IMR-90 (cell line): ENCODE measurements at regions not wholly inside any gene's neighbourhood (a gene's known extent, or its start where the extent isn't known, plus 50 kb on each side); places are given as distances from the start of the nearest gene placed in this dataset.

Source experiments
- ATAC-seq: fragments of 200-7000 bp; cut with Tn5 transposase; 2 replicates; pipeline ENCODE4 v1.9.1; 2020; ENCODE audit warnings: low read depth, mild to moderate bottlenecking, moderate library complexity
- BruUV-seq: library from RNA; stranded (reverse); fragments of 400-500 nt; replicated peaks from 2 replicates; lab custom pipeline; 2021; lab: Mats Ljungman, UMichigan
- CTCF ChIA-PET: fragments of 300-600 bp; formaldehyde crosslinking; extraction: SDS; loops from one replicate; lab custom pipeline; 2021; ENCODE audit warnings: antibody characterized with exemption; lab: Yijun Ruan, JAX
- POLR2A ChIA-PET: fragments of 300-600 bp; sonication (Branson Sonifier 250); formaldehyde crosslinking; loops from one replicate; lab custom pipeline; 2022; ENCODE audit warnings: antibody characterized with exemption; ENCODE audit not compliant: unreplicated experiment; lab: Charles Lee
- DNase-seq: peaks from one replicate; pipeline ENCODE4 v3.0.0; 2013
- H2AFZ ChIP-seq: replicated peaks from 2 replicates; pipeline ENCODE3; 2013; ENCODE audit warnings: low read length, mild to moderate bottlenecking; ENCODE audit not compliant: poor library complexity
- H2AK5ac ChIP-seq: 2 replicates; pipeline ENCODE4 v1.6.1; 2013; ENCODE audit warnings: low read depth, low read length, inconsistent platforms
- H2AK9ac ChIP-seq: replicated peaks from 2 replicates; pipeline ENCODE3; 2013; ENCODE audit warnings: mild to moderate bottlenecking, low read depth, low read length, moderate library complexity; ENCODE audit not compliant: poor library complexity
- H2BK120ac ChIP-seq: 2 replicates; pipeline ENCODE4 v1.6.1; 2013; ENCODE audit warnings: low read depth, low read length, inconsistent platforms
- H2BK15ac ChIP-seq: 3 replicates; pipeline ENCODE4 v1.6.1; 2013; ENCODE audit warnings: low read depth, low read length, inconsistent platforms
- H2BK20ac ChIP-seq: 2 replicates; pipeline ENCODE4 v1.6.1; 2013; ENCODE audit warnings: low read depth, mild to moderate bottlenecking, inconsistent platforms, low read length, moderate library complexity
- H2BK5ac ChIP-seq: 2 replicates; pipeline ENCODE4 v1.6.1; 2013; ENCODE audit warnings: mild to moderate bottlenecking, low read depth, low read length, inconsistent platforms; ENCODE audit not compliant: poor library complexity, severe bottlenecking
- H3K14ac ChIP-seq: replicated peaks from 2 replicates; pipeline ENCODE4 v1.6.1; 2013; ENCODE audit warnings: low read depth, low read length, inconsistent platforms
- H3K18ac ChIP-seq: 2 replicates; pipeline ENCODE4 v1.6.1; 2013; ENCODE audit warnings: low read depth, low read length, control low read depth
- H3K23ac ChIP-seq: 2 replicates; pipeline ENCODE4 v1.6.1; 2013; ENCODE audit warnings: low read depth, low read length, inconsistent platforms
- H3K27ac ChIP-seq: 2 replicates; pipeline ENCODE4 v1.5.1; 2013; ENCODE audit warnings: mild to moderate bottlenecking, control low read depth, low read length; ENCODE audit not compliant: insufficient read depth
- H3K27me3 ChIP-seq: 2 replicates; pipeline ENCODE4 v1.6.1; 2013; ENCODE audit warnings: low read length; ENCODE audit not compliant: control insufficient read depth, insufficient read depth
- H3K36me3 ChIP-seq: 2 replicates; pipeline ENCODE4 v1.6.1; 2013; ENCODE audit warnings: low read length, mixed read lengths; ENCODE audit not compliant: control insufficient read depth, insufficient read depth
- H3K4ac ChIP-seq: 2 replicates; pipeline ENCODE4 v1.6.1; 2013; ENCODE audit warnings: low read depth, low read length, inconsistent platforms
- H3K4me1 ChIP-seq: 2 replicates; pipeline ENCODE4 v1.6.1; 2013; ENCODE audit warnings: low read length, mixed read lengths; ENCODE audit not compliant: control insufficient read depth, insufficient read depth
- H3K4me2 ChIP-seq: 2 replicates; pipeline ENCODE4 v1.6.1; 2013; ENCODE audit warnings: low read depth, mild to moderate bottlenecking, control low read depth, low read length, moderate library complexity
- H3K4me3 ChIP-seq: 2 replicates; pipeline ENCODE4 v1.5.1; 2013; ENCODE audit warnings: low read depth, mild to moderate bottlenecking, control low read depth, low read length, moderate library complexity; ENCODE audit not compliant: insufficient read depth
- H3K56ac ChIP-seq: 2 replicates; pipeline ENCODE4 v1.6.1; 2013; ENCODE audit warnings: low read length, inconsistent platforms; ENCODE audit not compliant: insufficient read depth; ENCODE audit errors: extremely low read depth
- H3K79me1 ChIP-seq, 2 experiments: 2 replicates each; pipeline ENCODE4 v1.6.1; 2013; ENCODE audit warnings: low read length in 2 of 2, inconsistent platforms in 1 of 2, low read depth in 1 of 2
- H3K9ac ChIP-seq: 2 replicates; pipeline ENCODE4 v1.6.1; 2013; ENCODE audit warnings: low read depth, low read length, control low read depth
- H3K9me1 ChIP-seq: 2 replicates; pipeline ENCODE4 v1.6.1; 2013; ENCODE audit warnings: low read length, inconsistent platforms; ENCODE audit not compliant: insufficient read depth
- H3K9me3 ChIP-seq: 2 replicates; pipeline ENCODE4 v1.6.1; 2013; ENCODE audit warnings: low read length; ENCODE audit not compliant: control insufficient read depth, insufficient read depth
- H4K20me1 ChIP-seq: 2 replicates; pipeline ENCODE4 v1.6.1; 2013; ENCODE audit warnings: low read length, inconsistent platforms; ENCODE audit not compliant: insufficient read depth
- H4K5ac ChIP-seq: 2 replicates; pipeline ENCODE4 v1.6.1; 2013; ENCODE audit warnings: mild to moderate bottlenecking, low read depth, low read length, control low read depth
- H4K8ac ChIP-seq, 2 experiments: 2 replicates each; pipeline ENCODE4 v1.6.1; 2013; ENCODE audit warnings: low read depth in 2 of 2, low read length in 2 of 2, control low read depth in 1 of 2, inconsistent platforms in 1 of 2
- H4K91ac ChIP-seq: 2 replicates; pipeline ENCODE4 v1.6.1; 2013; ENCODE audit warnings: low read depth, low read length, inconsistent platforms; ENCODE audit not compliant: insufficient read depth
- BHLHE40 ChIP-seq: fragments of 150-350 bp; IDR thresholded peaks from 2 replicates; pipeline ENCODE4 v1.6.1; 2016; ENCODE audit warnings: mild to moderate bottlenecking, low read depth, low read length
- CEBPB ChIP-seq: IDR thresholded peaks from 2 replicates; pipeline ENCODE4 v1.6.1; 2012; ENCODE audit warnings: low read depth, low read length, improper control_type of control experiment
- CHD1 ChIP-seq: IDR thresholded peaks from 2 replicates; pipeline ENCODE4 v1.6.1; 2012; ENCODE audit warnings: low read depth, low read length, improper control_type of control experiment
- FOS ChIP-seq: fragments of 150-350 bp; IDR thresholded peaks from 2 replicates; pipeline ENCODE4 v1.6.1; 2016; ENCODE audit warnings: low read depth, low read length
- MAFK ChIP-seq: IDR thresholded peaks from 2 replicates; pipeline ENCODE4 v1.6.1; 2012; ENCODE audit warnings: low read depth, low read length, improper control_type of control experiment
- MAZ ChIP-seq: IDR thresholded peaks from 2 replicates; pipeline ENCODE4 v1.6.1; 2012; ENCODE audit warnings: low read depth, mild to moderate bottlenecking, low read length, improper control_type of control experiment, moderate library complexity, borderline replicate concordance
- NFE2L2 ChIP-seq: fragments of 150-350 bp; IDR thresholded peaks from 2 replicates; pipeline ENCODE4 v1.6.1; 2016; ENCODE audit warnings: low read depth, mild to moderate bottlenecking, low read length
- POLR2A ChIP-seq: IDR thresholded peaks from 2 replicates; pipeline ENCODE4 v1.6.1; 2012; ENCODE audit warnings: mild to moderate bottlenecking, low read depth, low read length
- RAD21 ChIP-seq: IDR thresholded peaks from 2 replicates; pipeline ENCODE4 v1.6.1; 2012; ENCODE audit warnings: low read length, improper control_type of control experiment
- RCOR1 ChIP-seq: IDR thresholded peaks from 2 replicates; pipeline ENCODE4 v1.6.1; 2012; ENCODE audit warnings: mild to moderate bottlenecking, low read length, improper control_type of control experiment; ENCODE audit not compliant: insufficient replicate concordance
- RFX5 ChIP-seq: IDR thresholded peaks from 2 replicates; pipeline ENCODE4 v1.8.0; 2012; ENCODE audit warnings: low read depth, mild to moderate bottlenecking, low read length, moderate library complexity
- SMC3 ChIP-seq: fragments of 150-350 bp; IDR thresholded peaks from 2 replicates; pipeline ENCODE4 v1.6.1; 2016; ENCODE audit warnings: low read depth, mild to moderate bottlenecking, antibody characterized with exemption, low read length, moderate library complexity
- WGBS, 2 experiments: methylation state at CpG; one replicate each; pipeline versions ENCODE4 v1.1.5 to v1.1.7; 2013; ENCODE audit warnings: missing lambda C conversion rate in 2 of 2; ENCODE audit not compliant: insufficient read length in 1 of 2; ENCODE audit errors: extremely low coverage in 2 of 2; 5-methylcytosine and 5-hydroxymethylcytosine counted together
- dilution Hi-C: fragments of 300-500 bp; cut with HindIII; formaldehyde crosslinking; loops from one replicate; pipeline ENCODE4 v1.14.3; 2018; ENCODE audit warnings: low sequenced_read_pairs; ENCODE audit not compliant: unreplicated experiment
- in situ Hi-C: fragments of 300-500 bp; cut with MboI; formaldehyde crosslinking; loops from 3 replicates; pipeline ENCODE4 v1.14.3; 2019; ENCODE audit warnings: low sequenced_read_pairs, inconsistent platforms, mixed read lengths
- intact Hi-C: fragments of 100-400 bp; cut with micrococcal nuclease; formaldehyde crosslinking; loops from 2 replicates; pipeline ENCODE4 v1.10.0; 2022
- TF ChIP-seq, protein P1 (sequence below): conservative IDR thresholded peaks from 2 replicates; pipeline ENCODE4 v1.5.1; 2012; ENCODE audit warnings: mild to moderate bottlenecking, low read depth, low read length, improper control_type of control experiment
- TF ChIP-seq, protein P2 (sequence below): fragments of 150-350 bp; IDR thresholded peaks from 2 replicates; pipeline ENCODE4 v1.6.1; 2016; ENCODE audit warnings: low read depth, mild to moderate bottlenecking, low read length, moderate library complexity, borderline replicate concordance

- no peak overlapping the region for H4K91ac ChIP-seq
- no peak overlapping the region for H4K8ac ChIP-seq
- no peak overlapping the region for H2BK120ac ChIP-seq
- no peaks in the 10 kb centered on the region for H3K79me1 ChIP-seq
- no peak overlapping the region for H3K27ac ChIP-seq
- DNase-seq (no peak), ATAC-seq (no peak)
- ChIA-PET CTCF (no interaction called here), POLR2A (no interaction called here)
- no peak overlapping the region for H3K4me3 ChIP-seq
- in situ Hi-C loops (no loop called here), dilution Hi-C loops (no loop called here), intact Hi-C loops (no loop called here)
- no peak overlapping the region for H2AK5ac ChIP-seq
- TF ChIP-seq, protein P1, sequence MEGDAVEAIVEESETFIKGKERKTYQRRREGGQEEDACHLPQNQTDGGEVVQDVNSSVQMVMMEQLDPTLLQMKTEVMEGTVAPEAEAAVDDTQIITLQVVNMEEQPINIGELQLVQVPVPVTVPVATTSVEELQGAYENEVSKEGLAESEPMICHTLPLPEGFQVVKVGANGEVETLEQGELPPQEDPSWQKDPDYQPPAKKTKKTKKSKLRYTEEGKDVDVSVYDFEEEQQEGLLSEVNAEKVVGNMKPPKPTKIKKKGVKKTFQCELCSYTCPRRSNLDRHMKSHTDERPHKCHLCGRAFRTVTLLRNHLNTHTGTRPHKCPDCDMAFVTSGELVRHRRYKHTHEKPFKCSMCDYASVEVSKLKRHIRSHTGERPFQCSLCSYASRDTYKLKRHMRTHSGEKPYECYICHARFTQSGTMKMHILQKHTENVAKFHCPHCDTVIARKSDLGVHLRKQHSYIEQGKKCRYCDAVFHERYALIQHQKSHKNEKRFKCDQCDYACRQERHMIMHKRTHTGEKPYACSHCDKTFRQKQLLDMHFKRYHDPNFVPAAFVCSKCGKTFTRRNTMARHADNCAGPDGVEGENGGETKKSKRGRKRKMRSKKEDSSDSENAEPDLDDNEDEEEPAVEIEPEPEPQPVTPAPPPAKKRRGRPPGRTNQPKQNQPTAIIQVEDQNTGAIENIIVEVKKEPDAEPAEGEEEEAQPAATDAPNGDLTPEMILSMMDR = no peak
- TF ChIP-seq RCOR1 (no peak), NFE2L2 (no peak), RAD21 (no peak), CEBPB (no peak), RFX5 (no peak), MAZ (no peak), FOS (no peak), SMC3 (no peak), MAFK (no peak), POLR2A (no peak), CHD1 (no peak), BHLHE40 (no peak)
- TF ChIP-seq, protein P2, sequence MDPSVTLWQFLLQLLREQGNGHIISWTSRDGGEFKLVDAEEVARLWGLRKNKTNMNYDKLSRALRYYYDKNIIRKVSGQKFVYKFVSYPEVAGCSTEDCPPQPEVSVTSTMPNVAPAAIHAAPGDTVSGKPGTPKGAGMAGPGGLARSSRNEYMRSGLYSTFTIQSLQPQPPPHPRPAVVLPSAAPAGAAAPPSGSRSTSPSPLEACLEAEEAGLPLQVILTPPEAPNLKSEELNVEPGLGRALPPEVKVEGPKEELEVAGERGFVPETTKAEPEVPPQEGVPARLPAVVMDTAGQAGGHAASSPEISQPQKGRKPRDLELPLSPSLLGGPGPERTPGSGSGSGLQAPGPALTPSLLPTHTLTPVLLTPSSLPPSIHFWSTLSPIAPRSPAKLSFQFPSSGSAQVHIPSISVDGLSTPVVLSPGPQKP = no peak
- no peaks in the 10 kb centered on the region for H3K9me3 ChIP-seq
- no peak overlapping the region for H3K4ac ChIP-seq
- H2BK5ac ChIP-seq = no peak overlapping the region
- no peaks in the 10 kb centered on the region for H3K27me3 ChIP-seq
- no TSS peak for BruUV-seq
- no peaks in the 10 kb centered on the region for H3K4me1 ChIP-seq
- no peak overlapping the region for H2AK9ac ChIP-seq
- no peaks in the 10 kb centered on the region for H3K36me3 ChIP-seq
- H3K18ac ChIP-seq = no peak overlapping the region
- no peak overlapping the region for H3K56ac ChIP-seq
- H3K9ac ChIP-seq = no peak overlapping the region
- no peaks in the 10 kb centered on the region for H4K20me1 ChIP-seq
- no peak overlapping the region for H3K4me2 ChIP-seq
- H3K14ac ChIP-seq = no peak overlapping the region
- no peak overlapping the region for H2BK20ac ChIP-seq
- WGBS, 2 experiments = no CpG with 5 or more reads among the region's 2 CpGs
- H3K23ac ChIP-seq = no peak overlapping the region
- H3K9me1 ChIP-seq = no peaks in the 10 kb centered on the region
- H2AFZ ChIP-seq = no peak overlapping the region
- H4K5ac ChIP-seq = no peak overlapping the region
- no peak overlapping the region for H2BK15ac ChIP-seq
Observed at GRCh38 chr5:152070591-152070990, 145.9 kb upstream of the GLRA1 start.
